ENCODE measurements at regions not wholly inside any gene's neighbourhood (a gene's known extent, or its start where the extent isn't known, plus 50 kb on each side); places are given as distances from the start of the nearest gene placed in this dataset.

DNA sequence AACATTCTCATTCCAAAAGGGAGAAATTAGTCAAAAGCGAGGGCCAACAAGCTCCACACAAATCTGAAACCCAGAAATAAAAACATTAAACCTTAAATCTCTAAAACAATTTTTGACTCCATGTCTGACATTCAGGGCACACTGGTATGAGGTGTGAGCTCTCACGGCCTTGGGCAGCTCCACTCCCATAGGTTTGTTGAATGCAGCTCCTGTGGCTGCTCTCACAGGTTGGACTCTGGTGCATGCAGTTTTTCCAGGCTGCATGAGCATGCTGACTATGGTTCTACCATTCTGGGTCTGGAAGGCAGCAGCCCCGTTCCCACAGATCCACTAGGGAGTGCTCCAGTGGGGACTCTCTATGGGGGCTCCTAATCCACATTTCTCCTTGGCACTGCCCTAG, 887.1 kb upstream of the GHITM start:
- TF ChIP-seq, protein P1, sequence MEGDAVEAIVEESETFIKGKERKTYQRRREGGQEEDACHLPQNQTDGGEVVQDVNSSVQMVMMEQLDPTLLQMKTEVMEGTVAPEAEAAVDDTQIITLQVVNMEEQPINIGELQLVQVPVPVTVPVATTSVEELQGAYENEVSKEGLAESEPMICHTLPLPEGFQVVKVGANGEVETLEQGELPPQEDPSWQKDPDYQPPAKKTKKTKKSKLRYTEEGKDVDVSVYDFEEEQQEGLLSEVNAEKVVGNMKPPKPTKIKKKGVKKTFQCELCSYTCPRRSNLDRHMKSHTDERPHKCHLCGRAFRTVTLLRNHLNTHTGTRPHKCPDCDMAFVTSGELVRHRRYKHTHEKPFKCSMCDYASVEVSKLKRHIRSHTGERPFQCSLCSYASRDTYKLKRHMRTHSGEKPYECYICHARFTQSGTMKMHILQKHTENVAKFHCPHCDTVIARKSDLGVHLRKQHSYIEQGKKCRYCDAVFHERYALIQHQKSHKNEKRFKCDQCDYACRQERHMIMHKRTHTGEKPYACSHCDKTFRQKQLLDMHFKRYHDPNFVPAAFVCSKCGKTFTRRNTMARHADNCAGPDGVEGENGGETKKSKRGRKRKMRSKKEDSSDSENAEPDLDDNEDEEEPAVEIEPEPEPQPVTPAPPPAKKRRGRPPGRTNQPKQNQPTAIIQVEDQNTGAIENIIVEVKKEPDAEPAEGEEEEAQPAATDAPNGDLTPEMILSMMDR (IDR thresholded peaks at IDR 0.05), result no peak
- TF ChIP-seq POLR2A (IDR thresholded peaks at IDR 0.05), result no peak
